Middle frontal gyrus (tissue), 1 donor: ENCODE measurements at regions not wholly inside any gene's neighbourhood (a gene's known extent, or its start where the extent isn't known, plus 50 kb on each side); places are given as distances from the start of the nearest gene placed in this dataset.

Experiments used
- DNase-seq: peaks from one replicate; pipeline ENCODE4 v3.0.0-alpha.2; 2015; ENCODE audit warnings: low spot score; ENCODE audit errors: extremely low spot score

- DNase-seq: no peak
These were observed 69.9 kb upstream of the WDR26 start for GRCh38 chr1:224504297-224505041.

GRCh38 chr1:224505454-224506093, 71.0 kb upstream of the WDR26 start:
- no peak for DNase-seq

- no peak for DNase-seq
These were observed 71.7 kb upstream of the WDR26 start for GRCh38 chr1:224506141-224506814.

GRCh38 chr1:224507771-224508523, 73.3 kb upstream of the WDR26 start:
- DNase-seq: no peak

- no peak for DNase-seq
These were observed 75.3 kb upstream of the WDR26 start for GRCh38 chr1:224509907-224510306.

GRCh38 chr1:224510880-224511645, 76.5 kb upstream of the WDR26 start:
- no peak for DNase-seq

GRCh38 chr1:224512600-224513151, 78.1 kb upstream of the WDR26 start:
- no peak for DNase-seq

GRCh38 chr1:224513383-224513782, 78.8 kb upstream of the WDR26 start:
- no peak for DNase-seq

GRCh38 chr1:224513787-224514209, 79.2 kb upstream of the WDR26 start:
- DNase-seq: peak; percentile 68

GRCh38 chr1:224517171-224517570, 82.6 kb upstream of the WDR26 start:
- no peak for DNase-seq

- no peak for DNase-seq
These were observed 83.9 kb upstream of the WDR26 start for GRCh38 chr1:224518528-224518927.

- DNase-seq: no peak
These were observed 85.3 kb upstream of the WDR26 start for GRCh38 chr1:224519874-224520273.

GRCh38 chr1:224520808-224521207, 86.2 kb upstream of the WDR26 start:
- DNase-seq: no peak

- DNase-seq: no peak
These were observed 87.5 kb upstream of the WDR26 start for GRCh38 chr1:224521904-224522734.

- DNase-seq: no peak
These were observed 89.1 kb upstream of the WDR26 start for GRCh38 chr1:224523676-224524075.

- DNase-seq: no peak
These were observed 90.1 kb upstream of the WDR26 start for GRCh38 chr1:224524679-224525078.

GRCh38 chr1:224525411-224526040, 90.6 kb upstream of the CNIH3 start:
- DNase-seq: no peak

GRCh38 chr1:224526771-224527170, 89.3 kb upstream of the CNIH3 start:
- no peak for DNase-seq

- DNase-seq: no peak
These were observed 87.2 kb upstream of the CNIH3 start for GRCh38 chr1:224528900-224529299.
